ENCODE measurements at regions not wholly inside any gene's neighbourhood (a gene's known extent, or its start where the extent isn't known, plus 50 kb on each side); places are given as distances from the start of the nearest gene placed in this dataset.

- 80 to 86% (median 82%) methylated on average over 3 of the region's 3 CpGs for WGBS, 4 donors
- Histone ChIP-seq H3K4me1 (replicated peaks in 1 of 2) (no peaks in the 10 kb centered on the region), H3K36me3 (replicated peaks in 1 of 2) (no peaks in the 10 kb centered on the region), H3K9me3 (replicated peaks in 1 of 3) (no peaks in the 10 kb centered on the region), H3K27ac (no peak overlapping the region), H3K27me3 (no peaks in the 10 kb centered on the region), H3K4me3 (no peak overlapping the region)
- no peak for TF ChIP-seq POLR2A (IDR thresholded peaks at IDR 0.05)
- no peak for TF ChIP-seq CTCF (IDR thresholded peaks at IDR 0.05)
- intact Hi-C loops (cut with DNase I): no loop called here
- no peak for DNase-seq
Observed at GRCh38 chr3:18797378-18797777, 350.9 kb upstream of the KCNH8 start.

GRCh38 chr3:18795078-18795477 lies 353.2 kb upstream of the KCNH8 start:
- 35 to 50% (median 41%) methylated on average over 2 of the region's 2 CpGs for WGBS, 4 donors

DNA sequence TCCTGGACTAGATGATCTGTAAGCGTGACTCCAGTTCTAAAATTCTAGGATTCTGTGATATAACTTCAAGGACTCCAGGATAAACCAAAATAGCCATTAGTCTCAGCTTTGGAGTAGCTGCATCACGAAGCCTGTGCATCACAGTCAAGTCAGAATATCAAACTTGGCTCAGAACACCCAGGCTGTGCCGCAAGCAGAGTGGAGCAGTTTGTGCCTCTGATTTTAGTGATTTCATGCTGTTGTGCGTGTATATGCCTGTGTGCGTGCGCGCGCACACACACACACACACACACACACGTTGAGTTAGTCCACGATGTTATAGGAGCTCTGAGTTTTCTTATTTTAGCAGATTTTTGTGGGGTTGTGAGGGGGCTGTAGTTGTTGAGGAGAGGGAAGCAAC lies 356.6 kb upstream of the KCNH8 start:
- no peaks in the 10 kb centered on the region for H3K9me3 ChIP-seq (replicated peaks in 1 of 3)
- DNase-seq: no peak
- H3K27me3 ChIP-seq: no peaks in the 10 kb centered on the region
- no peak for TF ChIP-seq CTCF (IDR thresholded peaks at IDR 0.05)
- no peak for TF ChIP-seq POLR2A (IDR thresholded peaks at IDR 0.05)
- no peak overlapping the region for H3K27ac ChIP-seq
- no peak overlapping the region for H3K4me3 ChIP-seq
- WGBS, 4 donors: 76 to 85% (median 82%) methylated on average over 10 of the region's 10 CpGs
- intact Hi-C loops (cut with DNase I): no loop called here
- no peaks in the 10 kb centered on the region for H3K4me1 ChIP-seq (replicated peaks in 1 of 2)
- H3K36me3 ChIP-seq (replicated peaks in 1 of 2): no peaks in the 10 kb centered on the region

More at GRCh38 chr3:18795078-18795477, 353.2 kb upstream of the KCNH8 start:
- no peak for DNase-seq
- intact Hi-C loops (cut with DNase I): no loop called here
- Histone ChIP-seq H3K27me3 (no peaks in the 10 kb centered on the region), H3K9me3 (replicated peaks in 1 of 3) (no peaks in the 10 kb centered on the region), H3K36me3 (replicated peaks in 1 of 2) (no peaks in the 10 kb centered on the region), H3K4me3 (no peak overlapping the region), H3K27ac (no peak overlapping the region), H3K4me1 (replicated peaks in 1 of 2) (no peaks in the 10 kb centered on the region)
- TF ChIP-seq POLR2A (IDR thresholded peaks at IDR 0.05) (no peak), CTCF (IDR thresholded peaks at IDR 0.05) (no peak)

DNA sequence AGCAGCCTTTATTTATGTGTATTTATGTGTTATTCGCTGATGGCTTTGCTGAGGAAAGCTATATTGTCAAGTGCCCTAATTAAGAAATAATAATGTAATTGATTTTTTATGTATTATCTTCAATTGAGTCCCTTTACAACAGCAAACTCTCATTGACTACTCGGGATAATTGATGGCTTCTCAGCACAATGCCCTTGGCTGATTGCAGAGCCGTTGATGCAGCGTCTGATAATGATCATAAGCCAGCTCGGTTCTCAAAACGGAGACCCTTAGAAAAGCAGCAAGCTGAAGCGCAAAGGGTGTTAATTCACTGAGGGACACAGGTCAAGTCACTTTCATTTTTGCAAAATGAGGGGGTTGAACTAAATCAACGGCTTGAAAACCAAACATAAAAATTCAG lies 357.1 kb upstream of the KCNH8 start:
- H3K27ac ChIP-seq: no peak overlapping the region
- no peaks in the 10 kb centered on the region for H3K36me3 ChIP-seq (replicated peaks in 1 of 2)
- no peaks in the 10 kb centered on the region for H3K4me1 ChIP-seq (replicated peaks in 1 of 2)
- no peaks in the 10 kb centered on the region for H3K27me3 ChIP-seq
- intact Hi-C loops (cut with DNase I): no loop called here
- no peak for DNase-seq
- no peaks in the 10 kb centered on the region for H3K9me3 ChIP-seq (replicated peaks in 1 of 3)
- WGBS, 4 donors: 36 to 39% (median 38%) methylated on average over 8 of the region's 8 CpGs
- TF ChIP-seq CTCF (IDR thresholded peaks at IDR 0.05) (no peak), POLR2A (IDR thresholded peaks at IDR 0.05) (no peak)
- no peak overlapping the region for H3K4me3 ChIP-seq

All from adrenal gland (tissue), 9 donors.